Activated CD4-positive, alpha-beta memory T cell treated with anti-CD3 and anti-CD28 coated beads, Interleukin-2, amount 10 ng/mL, durations not matched to agents 7 days and 5 days (primary cell): ENCODE measurements at regions not wholly inside any gene's neighbourhood (a gene's known extent, or its start where the extent isn't known, plus 50 kb on each side); places are given as distances from the start of the nearest gene placed in this dataset.

Experiments used
- CTCF ChIA-PET: fragments of 350-600 bp; sonication (Branson Sonifier 250); formaldehyde crosslinking; loops from one replicate; lab custom pipeline; 2021; ENCODE audit warnings: antibody characterized with exemption, inconsistent platforms; lab: Charles Lee
- POLR2A ChIA-PET: fragments of 350-600 bp; sonication (Branson Sonifier 250); formaldehyde crosslinking; loops from one replicate; lab custom pipeline; 2021; ENCODE audit warnings: antibody characterized with exemption; lab: Charles Lee
- DNase-seq: peaks from one replicate; pipeline ENCODE4 v3.0.0-alpha.2; 2020
- H3K27ac Mint-ChIP-seq: one replicate; pipeline ENCODE4 v1.8.0; 2021; ENCODE audit warnings: mild to moderate bottlenecking, mixed read lengths
- H3K27me3 Mint-ChIP-seq: one replicate; pipeline ENCODE4 v1.8.0; 2021; ENCODE audit warnings: mixed read lengths
- H3K36me3 Mint-ChIP-seq: one replicate; pipeline ENCODE4 v1.8.0; 2021; ENCODE audit warnings: low read depth, mixed read lengths
- H3K4me1 Mint-ChIP-seq: one replicate; pipeline ENCODE4 v1.8.0; 2021; ENCODE audit warnings: mixed read lengths
- H3K4me3 Mint-ChIP-seq: one replicate; pipeline ENCODE4 v1.8.0; 2021; ENCODE audit warnings: mild to moderate bottlenecking, mixed read lengths
- H3K9me3 Mint-ChIP-seq: one replicate; pipeline ENCODE4 v1.8.0; 2021; ENCODE audit warnings: mixed read lengths

DNA sequence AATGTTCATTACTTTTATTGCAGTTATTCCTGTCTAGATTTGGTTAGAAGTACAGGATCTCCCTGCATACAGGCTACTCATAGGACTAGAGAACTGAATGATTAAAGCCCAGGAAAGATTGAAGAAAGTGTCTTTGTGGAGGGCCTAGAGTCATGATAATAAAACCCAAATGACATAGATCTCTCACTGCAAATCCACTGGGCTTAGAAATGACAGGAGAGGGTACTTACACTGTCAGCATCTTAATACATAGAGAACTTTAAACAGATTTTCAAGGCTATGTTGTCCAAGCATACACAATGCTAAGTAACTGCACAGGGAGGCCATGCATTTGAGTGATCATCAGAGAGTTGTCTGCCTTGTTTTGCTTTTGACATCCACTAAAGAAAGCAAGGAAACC, 383.8 kb upstream of the MAP3K7 start:
- H3K27ac Mint-ChIP-seq = no peak overlapping the region
- CTCF ChIA-PET = no interaction called here
- POLR2A ChIA-PET = no interaction called here
- H3K36me3 Mint-ChIP-seq = no peaks in the 10 kb centered on the region
- DNase-seq = no peak
- no peaks in the 10 kb centered on the region for H3K27me3 Mint-ChIP-seq
- H3K4me3 Mint-ChIP-seq = no peak overlapping the region
- no peaks in the 10 kb centered on the region for H3K4me1 Mint-ChIP-seq
- no peaks in the 10 kb centered on the region for H3K9me3 Mint-ChIP-seq

- POLR2A ChIA-PET = no interaction called here
- H3K27me3 Mint-ChIP-seq = no peaks in the 10 kb centered on the region
Observed at GRCh38 chr6:90967471-90967870, 380.6 kb upstream of the MAP3K7 start.

GRCh38 chr6:90960324-90960723, 373.5 kb upstream of the MAP3K7 start:
- no peak overlapping the region for H3K4me3 Mint-ChIP-seq
- no peaks in the 10 kb centered on the region for H3K4me1 Mint-ChIP-seq
- DNase-seq = no peak
- H3K9me3 Mint-ChIP-seq = no peaks in the 10 kb centered on the region
- H3K27me3 Mint-ChIP-seq = peaks cover 3% of the 10 kb centered on the region
- ChIA-PET CTCF (interaction anchor here (1.0 kb wide), 1 partner anchor 20 kb away, joined by 3 read pairs; no protein-coding TSS in a partner anchor), POLR2A (no interaction called here)
- H3K27ac Mint-ChIP-seq = no peak overlapping the region
- H3K36me3 Mint-ChIP-seq = no peaks in the 10 kb centered on the region

More at GRCh38 chr6:90967471-90967870, 380.6 kb upstream of the MAP3K7 start:
- no peak overlapping the region for H3K4me3 Mint-ChIP-seq
- CTCF ChIA-PET = no interaction called here
- DNase-seq = no peak
- no peaks in the 10 kb centered on the region for H3K36me3 Mint-ChIP-seq
- no peaks in the 10 kb centered on the region for H3K4me1 Mint-ChIP-seq
- no peak overlapping the region for H3K27ac Mint-ChIP-seq
- no peaks in the 10 kb centered on the region for H3K9me3 Mint-ChIP-seq

DNA sequence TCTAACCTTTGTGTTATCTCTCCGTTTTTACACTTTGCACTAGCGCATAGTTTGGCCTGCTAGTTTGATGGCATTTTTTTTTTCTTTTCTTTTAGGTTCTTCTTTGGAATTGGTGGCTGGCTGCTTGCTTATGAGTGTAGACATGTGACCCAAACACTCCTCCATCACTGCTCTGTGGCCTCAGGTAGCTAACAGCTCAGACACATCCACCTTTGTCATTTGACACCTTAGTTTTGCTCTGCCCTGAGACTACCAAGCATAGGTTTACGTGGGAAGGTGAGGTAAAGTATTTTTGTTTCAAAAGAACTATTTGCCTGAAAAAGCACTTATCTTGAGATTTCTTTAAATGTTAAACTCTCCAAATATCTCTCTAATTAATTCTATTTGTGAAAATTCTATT, 368.4 kb upstream of the MAP3K7 start:
- Mint-ChIP-seq H3K36me3 (no peaks in the 10 kb centered on the region), H3K4me3 (no peak overlapping the region), H3K4me1 (no peaks in the 10 kb centered on the region), H3K27ac (no peak overlapping the region), H3K9me3 (no peaks in the 10 kb centered on the region), H3K27me3 (peaks cover 3% of the 10 kb centered on the region)
- CTCF ChIA-PET = no interaction called here
- POLR2A ChIA-PET = no interaction called here
- no peak for DNase-seq

GRCh38 chr6:90953405-90954161, 366.7 kb upstream of the MAP3K7 start:
- CTCF ChIA-PET = interaction anchor here (1.2 to 1.3 kb wide), 2 partner anchors 11 to 13 kb away, joined by 3 to 4 read pairs; no protein-coding TSS in a partner anchor
- H3K27me3 Mint-ChIP-seq = no peaks in the 10 kb centered on the region
- no peaks in the 10 kb centered on the region for H3K4me1 Mint-ChIP-seq
- POLR2A ChIA-PET = no interaction called here
- no peak overlapping the region for H3K27ac Mint-ChIP-seq
- H3K9me3 Mint-ChIP-seq = no peaks in the 10 kb centered on the region
- no peak for DNase-seq
- no peaks in the 10 kb centered on the region for H3K36me3 Mint-ChIP-seq
- H3K4me3 Mint-ChIP-seq = no peak overlapping the region

DNA sequence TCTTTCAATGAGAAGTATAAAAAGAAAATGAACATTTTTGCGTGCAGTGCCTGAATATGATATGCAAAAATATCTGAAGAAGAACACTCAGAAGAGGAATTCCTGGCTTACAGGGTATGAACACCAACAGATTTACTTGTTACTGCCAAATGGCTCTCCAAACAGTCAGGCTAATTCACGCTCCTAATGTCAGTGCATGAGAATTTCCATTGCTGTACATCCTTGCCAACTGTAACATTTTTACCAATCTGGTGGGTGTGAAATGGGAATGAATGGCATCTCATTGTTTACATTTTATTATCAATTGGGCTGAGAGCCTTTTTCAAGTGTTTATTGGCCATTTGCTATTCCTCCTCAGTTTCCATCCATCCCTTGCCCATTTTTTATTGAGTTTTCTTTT, 365.3 kb upstream of the MAP3K7 start:
- CTCF ChIA-PET = interaction anchor here (1.2 kb wide), 1 partner anchor 12 kb away, joined by 3 read pairs; no protein-coding TSS in a partner anchor
- Mint-ChIP-seq H3K36me3 (no peaks in the 10 kb centered on the region), H3K4me3 (no peak overlapping the region), H3K9me3 (no peaks in the 10 kb centered on the region), H3K27me3 (no peaks in the 10 kb centered on the region), H3K4me1 (no peaks in the 10 kb centered on the region), H3K27ac (no peak overlapping the region)
- DNase-seq = no peak
- POLR2A ChIA-PET = no interaction called here

DNA sequence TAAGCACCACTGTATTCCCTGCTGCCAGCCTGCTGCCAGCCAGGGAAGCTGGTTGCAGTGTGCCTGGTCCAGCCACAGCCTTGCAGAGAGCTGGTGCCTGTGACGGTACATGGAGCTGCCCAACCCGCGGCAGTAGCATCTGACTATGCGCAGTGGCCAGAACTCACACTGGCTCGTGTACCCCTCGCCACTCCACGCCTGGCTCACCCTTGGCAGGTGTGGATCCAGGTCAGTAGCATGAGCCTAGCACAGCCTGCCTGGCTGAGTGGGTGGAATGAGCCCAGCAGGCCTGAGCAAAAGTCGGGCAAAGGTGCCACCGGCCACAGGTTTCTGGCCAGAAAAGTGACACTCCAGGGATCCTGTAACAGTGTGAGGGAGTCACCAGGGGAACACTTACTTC, 361.7 kb upstream of the MAP3K7 start:
- H3K9me3 Mint-ChIP-seq = no peaks in the 10 kb centered on the region
- DNase-seq = no peak
- CTCF ChIA-PET = no interaction called here
- H3K4me3 Mint-ChIP-seq = no peak overlapping the region
- POLR2A ChIA-PET = no interaction called here
- H3K4me1 Mint-ChIP-seq = no peaks in the 10 kb centered on the region
- no peaks in the 10 kb centered on the region for H3K36me3 Mint-ChIP-seq
- no peak overlapping the region for H3K27ac Mint-ChIP-seq
- no peaks in the 10 kb centered on the region for H3K27me3 Mint-ChIP-seq

- DNase-seq = no peak
- Mint-ChIP-seq H3K27ac (no peak overlapping the region), H3K4me1 (no peaks in the 10 kb centered on the region), H3K9me3 (no peaks in the 10 kb centered on the region), H3K4me3 (no peak overlapping the region), H3K27me3 (no peaks in the 10 kb centered on the region), H3K36me3 (no peaks in the 10 kb centered on the region)
- ChIA-PET POLR2A (no interaction called here), CTCF (interaction anchor here (0.6 kb wide), 1 partner anchor 869 kb away, joined by 6 read pairs; no protein-coding TSS in a partner anchor)
Observed at GRCh38 chr6:90947184-90948064, 360.6 kb upstream of the MAP3K7 start.

DNA sequence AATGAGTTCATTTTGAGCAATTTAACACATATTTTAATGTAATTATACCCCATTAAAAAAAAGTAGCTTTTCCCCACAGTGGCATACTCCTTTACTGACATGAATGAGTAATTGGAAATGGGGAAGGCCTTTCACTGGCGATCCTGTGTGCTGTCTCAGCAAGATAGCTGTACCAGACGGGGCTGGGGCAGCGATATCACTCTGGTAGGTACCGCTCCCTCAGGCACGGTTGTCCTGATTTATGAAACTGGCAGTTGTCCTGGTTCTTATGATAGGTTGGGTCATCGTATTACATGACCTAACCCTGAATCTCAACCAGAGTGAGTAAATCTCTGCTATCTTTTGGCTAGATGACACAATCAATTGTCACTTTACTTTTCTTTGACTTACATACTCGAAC, 355.0 kb upstream of the MAP3K7 start:
- DNase-seq = no peak
- ChIA-PET CTCF (interaction anchor here (1.9 to 2.5 kb wide), 2 partner anchors 11 to 13 kb away, joined by 4 to 16 read pairs; no protein-coding TSS in a partner anchor), POLR2A (no interaction called here)
- Mint-ChIP-seq H3K27ac (no peak overlapping the region), H3K9me3 (no peaks in the 10 kb centered on the region), H3K27me3 (no peaks in the 10 kb centered on the region), H3K4me1 (peaks cover 7% of the 10 kb centered on the region), H3K4me3 (no peak overlapping the region), H3K36me3 (no peaks in the 10 kb centered on the region)

DNA sequence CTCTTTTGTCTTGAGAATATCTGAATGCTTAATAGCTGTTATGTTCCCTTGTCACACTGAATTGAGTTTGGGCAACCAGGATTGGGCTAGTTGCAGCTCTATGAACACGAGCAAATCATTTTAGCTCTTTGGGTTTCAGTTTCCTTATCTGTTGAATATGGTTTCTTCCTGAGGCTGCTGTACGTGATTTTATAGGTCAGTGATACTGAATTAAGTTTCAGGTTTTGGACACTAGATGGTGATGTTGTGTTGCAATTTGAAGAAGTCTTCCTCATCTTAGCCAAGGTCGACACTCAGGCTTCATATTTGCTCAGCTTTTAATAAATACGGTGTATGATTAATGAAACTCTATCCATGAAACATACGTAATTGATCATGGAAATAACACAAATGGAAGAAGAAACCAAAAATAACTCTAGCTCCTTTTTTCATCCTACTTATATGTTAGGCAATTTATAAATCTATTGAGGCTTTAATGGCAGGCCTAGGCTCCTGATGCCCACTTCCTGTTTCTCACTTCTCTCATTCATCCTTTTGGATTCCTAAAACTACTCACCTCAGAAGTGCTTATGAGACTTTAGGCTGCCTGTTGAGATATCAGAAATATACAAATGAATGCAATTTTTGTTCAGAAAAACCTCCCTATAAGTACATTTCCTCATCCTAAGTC, 354.1 kb upstream of the MAP3K7 start:
- no peaks in the 10 kb centered on the region for H3K9me3 Mint-ChIP-seq
- H3K4me1 Mint-ChIP-seq = peaks cover 7% of the 10 kb centered on the region
- peaks cover 2% of the 10 kb centered on the region for H3K27me3 Mint-ChIP-seq
- H3K36me3 Mint-ChIP-seq = no peaks in the 10 kb centered on the region
- H3K4me3 Mint-ChIP-seq = peak overlapping the region; percentile 19
- H3K27ac Mint-ChIP-seq = no peak overlapping the region
- CTCF ChIA-PET = interaction anchor here (0.6 to 2.5 kb wide), 10 partner anchors 12 to 444 kb away, joined by 3 to 16 read pairs (median 3); no protein-coding TSS in a partner anchor
- DNase-seq = no peak
- POLR2A ChIA-PET = no interaction called here

GRCh38 chr6:90939906-90940305, 353.0 kb upstream of the MAP3K7 start:
- no peak for DNase-seq
- ChIA-PET POLR2A (no interaction called here), CTCF (interaction anchor here (0.8 to 2.5 kb wide), 4 partner anchors 11 to 141 kb away, joined by 3 to 16 read pairs (median 4); no protein-coding TSS in a partner anchor)
- peaks cover 7% of the 10 kb centered on the region for H3K4me1 Mint-ChIP-seq
- H3K27ac Mint-ChIP-seq = no peak overlapping the region
- H3K27me3 Mint-ChIP-seq = peaks cover 5% of the 10 kb centered on the region
- H3K4me3 Mint-ChIP-seq = no peak overlapping the region
- no peaks in the 10 kb centered on the region for H3K9me3 Mint-ChIP-seq
- H3K36me3 Mint-ChIP-seq = no peaks in the 10 kb centered on the region

GRCh38 chr6:90938122-90938521, 351.2 kb upstream of the MAP3K7 start:
- Mint-ChIP-seq H3K4me1 (peaks cover 7% of the 10 kb centered on the region), H3K27ac (no peak overlapping the region), H3K4me3 (no peak overlapping the region), H3K36me3 (no peaks in the 10 kb centered on the region), H3K27me3 (peaks cover 5% of the 10 kb centered on the region), H3K9me3 (no peaks in the 10 kb centered on the region)
- DNase-seq = no peak
- POLR2A ChIA-PET = no interaction called here
- CTCF ChIA-PET = no interaction called here

- Mint-ChIP-seq H3K4me1 (peaks cover 6% of the 10 kb centered on the region), H3K36me3 (no peaks in the 10 kb centered on the region), H3K9me3 (no peaks in the 10 kb centered on the region), H3K27ac (no peak overlapping the region), H3K4me3 (no peak overlapping the region), H3K27me3 (peaks cover 12% of the 10 kb centered on the region)
- no peak for DNase-seq
- ChIA-PET POLR2A (no interaction called here), CTCF (no interaction called here)
Observed at GRCh38 chr6:90936286-90936685, 349.4 kb upstream of the MAP3K7 start.
